Activated naive CD4-positive, alpha-beta T cell treated with anti-CD3 and anti-CD28 coated beads, Interleukin-2, amount 50 U/mL, for 24 hours (primary cell): ENCODE measurements at regions not wholly inside any gene's neighbourhood (a gene's known extent, or its start where the extent isn't known, plus 50 kb on each side); places are given as distances from the start of the nearest gene placed in this dataset.

ENCODE experiments used
- H3K27ac Mint-ChIP-seq: one replicate; pipeline ENCODE4 v1.8.0; 2021; ENCODE audit warnings: mild to moderate bottlenecking, mixed read lengths
- H3K27me3 Mint-ChIP-seq: one replicate; pipeline ENCODE4 v1.8.0; 2021; ENCODE audit warnings: mixed read lengths
- H3K36me3 Mint-ChIP-seq: one replicate; pipeline ENCODE4 v1.8.0; 2021; ENCODE audit warnings: mixed read lengths
- H3K4me1 Mint-ChIP-seq: one replicate; pipeline ENCODE4 v1.8.0; 2021; ENCODE audit warnings: mixed read lengths
- H3K4me3 Mint-ChIP-seq: one replicate; pipeline ENCODE4 v1.8.0; 2021; ENCODE audit warnings: mild to moderate bottlenecking, mixed read lengths
- H3K9me3 Mint-ChIP-seq: one replicate; pipeline ENCODE4 v1.8.0; 2021; ENCODE audit warnings: mixed read lengths

DNA sequence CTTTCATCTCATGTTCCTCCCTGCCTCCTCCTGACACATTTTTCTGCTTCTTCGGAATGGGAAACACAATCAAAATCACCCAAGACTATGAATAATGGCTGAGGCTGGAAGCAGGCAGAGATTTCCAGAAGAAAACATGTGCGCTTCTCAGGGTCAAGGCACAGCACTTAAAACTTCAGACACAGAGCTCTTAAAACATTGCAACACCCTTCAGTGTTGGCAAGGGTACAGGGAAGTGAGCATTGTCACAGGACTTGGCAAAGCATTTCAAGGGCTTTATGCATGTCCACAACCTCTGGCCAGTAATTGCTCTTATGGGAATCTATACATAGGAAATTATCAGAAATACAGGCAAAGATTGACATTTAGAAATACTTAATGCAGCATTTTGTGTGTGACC lies 477.6 kb upstream of the KLHL29 start:
- H3K4me3 Mint-ChIP-seq: no peak overlapping the region
- H3K27me3 Mint-ChIP-seq: peaks cover 5% of the 10 kb centered on the region
- H3K27ac Mint-ChIP-seq: no peak overlapping the region
- H3K9me3 Mint-ChIP-seq: no peaks in the 10 kb centered on the region
- no peaks in the 10 kb centered on the region for H3K36me3 Mint-ChIP-seq
- no peaks in the 10 kb centered on the region for H3K4me1 Mint-ChIP-seq

DNA sequence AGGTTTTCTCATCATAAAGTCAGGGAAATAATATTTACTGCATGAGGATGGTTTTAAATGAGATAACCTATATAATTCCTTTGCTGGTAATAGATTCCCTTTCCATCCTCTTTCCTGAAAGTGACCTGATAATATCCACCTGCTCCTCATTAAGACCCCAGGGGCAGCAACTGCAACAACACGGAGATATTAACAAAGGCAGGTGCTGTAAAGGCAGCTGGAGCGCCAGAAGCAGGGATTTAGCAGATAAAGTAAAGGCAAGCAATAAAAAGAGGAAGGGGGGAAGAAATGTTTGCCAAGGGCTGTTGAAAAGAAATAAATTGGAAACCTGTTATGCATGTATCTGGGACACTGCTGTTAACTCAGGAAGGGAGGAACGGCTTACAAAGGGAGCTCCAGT lies 472.6 kb upstream of the KLHL29 start:
- Mint-ChIP-seq H3K27ac (no peak overlapping the region), H3K4me3 (no peak overlapping the region), H3K27me3 (peaks cover 7% of the 10 kb centered on the region), H3K9me3 (peaks cover 6% of the 10 kb centered on the region), H3K4me1 (no peaks in the 10 kb centered on the region), H3K36me3 (no peaks in the 10 kb centered on the region)

DNA sequence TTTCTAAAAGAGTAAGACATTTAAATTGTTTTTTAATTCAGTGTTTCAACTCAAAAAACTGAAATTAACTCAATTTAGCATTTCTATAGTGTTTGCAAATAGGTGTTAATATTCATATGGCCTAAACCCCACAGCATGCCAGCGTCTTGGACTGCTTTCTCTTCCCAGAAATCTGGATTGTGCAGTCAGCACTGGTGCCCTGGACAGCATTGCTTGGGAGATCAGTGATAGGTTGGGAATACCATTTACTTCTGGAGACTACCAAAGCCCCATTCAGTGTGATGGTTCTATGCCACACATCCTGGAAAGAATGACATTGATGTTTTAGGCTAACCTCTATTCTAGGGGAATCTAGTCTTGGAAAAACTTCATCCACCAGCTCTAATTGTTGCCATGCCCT lies 455.0 kb upstream of the KLHL29 start:
- Mint-ChIP-seq H3K4me3 (no peak overlapping the region), H3K36me3 (no peaks in the 10 kb centered on the region), H3K4me1 (no peaks in the 10 kb centered on the region), H3K9me3 (peaks cover 4% of the 10 kb centered on the region), H3K27me3 (peaks cover 8% of the 10 kb centered on the region), H3K27ac (no peak overlapping the region)

DNA sequence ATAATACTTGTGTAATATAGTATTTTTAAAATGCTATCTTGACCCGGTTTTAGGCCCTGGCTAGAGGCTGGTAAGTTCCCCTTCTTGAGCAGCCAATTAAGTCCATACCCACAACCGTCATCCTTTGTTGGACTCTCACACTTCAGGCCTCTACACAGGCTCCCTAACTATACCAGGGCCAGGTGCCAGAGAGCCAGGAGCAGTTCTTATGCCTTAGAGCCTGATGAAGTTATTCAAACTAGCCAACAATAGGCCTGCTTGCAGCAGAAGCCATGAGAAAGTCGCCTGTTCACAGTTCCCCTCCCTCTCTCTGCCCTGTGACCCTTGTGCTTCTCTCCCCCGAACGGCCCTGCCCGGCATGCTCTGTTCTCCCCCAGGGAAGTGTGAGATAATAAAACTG lies 454.2 kb upstream of the KLHL29 start:
- H3K4me3 Mint-ChIP-seq: no peak overlapping the region
- peaks cover 4% of the 10 kb centered on the region for H3K9me3 Mint-ChIP-seq
- H3K27ac Mint-ChIP-seq: no peak overlapping the region
- H3K36me3 Mint-ChIP-seq: no peaks in the 10 kb centered on the region
- H3K4me1 Mint-ChIP-seq: no peaks in the 10 kb centered on the region
- H3K27me3 Mint-ChIP-seq: peaks cover 7% of the 10 kb centered on the region

DNA sequence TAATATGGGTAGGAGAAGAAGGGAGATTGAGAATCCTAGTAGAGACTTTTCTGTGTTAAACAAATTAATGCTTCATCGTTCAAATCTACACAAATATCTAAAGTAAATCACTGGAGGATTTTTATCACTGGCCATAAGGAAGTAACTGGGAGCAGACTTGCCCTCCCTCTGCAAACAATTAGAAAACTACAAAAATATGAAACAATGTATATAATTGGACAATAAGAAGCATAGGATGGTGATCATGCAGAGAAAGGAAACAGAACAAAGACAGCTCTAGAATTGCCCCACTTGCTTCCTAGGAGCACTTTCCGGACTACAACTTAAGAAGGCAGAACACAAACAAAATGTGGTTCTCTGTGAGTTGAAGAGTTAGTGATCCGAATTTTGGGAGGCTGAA lies 452.7 kb upstream of the KLHL29 start:
- H3K4me3 Mint-ChIP-seq: no peak overlapping the region
- H3K4me1 Mint-ChIP-seq: no peaks in the 10 kb centered on the region

DNA sequence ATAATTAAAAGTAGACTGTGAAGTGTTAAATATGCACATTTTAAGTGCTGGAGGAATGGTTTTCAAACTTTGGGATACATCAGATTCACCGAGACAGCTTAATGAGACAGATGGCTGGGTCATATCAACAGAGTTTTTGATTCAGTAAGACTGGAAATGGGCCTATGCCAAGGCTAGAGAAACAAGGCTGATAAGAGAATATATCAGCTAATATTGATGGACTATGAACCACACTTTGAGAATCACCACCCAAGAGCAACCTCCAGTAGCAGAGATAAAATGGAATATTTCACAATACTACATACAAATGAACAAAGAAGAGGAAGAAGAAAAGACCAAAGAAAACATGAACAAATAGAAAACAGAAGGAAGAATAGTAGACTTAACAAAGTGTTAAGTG lies 450.2 kb upstream of the KLHL29 start:
- H3K27me3 Mint-ChIP-seq: peaks cover 4% of the 10 kb centered on the region
- H3K4me1 Mint-ChIP-seq: no peaks in the 10 kb centered on the region

More for the DNA sequence above, 452.7 kb upstream of the KLHL29 start:
- no peaks in the 10 kb centered on the region for H3K36me3 Mint-ChIP-seq
- H3K9me3 Mint-ChIP-seq: peaks cover 4% of the 10 kb centered on the region
- peaks cover 7% of the 10 kb centered on the region for H3K27me3 Mint-ChIP-seq
- H3K27ac Mint-ChIP-seq: no peak overlapping the region

DNA sequence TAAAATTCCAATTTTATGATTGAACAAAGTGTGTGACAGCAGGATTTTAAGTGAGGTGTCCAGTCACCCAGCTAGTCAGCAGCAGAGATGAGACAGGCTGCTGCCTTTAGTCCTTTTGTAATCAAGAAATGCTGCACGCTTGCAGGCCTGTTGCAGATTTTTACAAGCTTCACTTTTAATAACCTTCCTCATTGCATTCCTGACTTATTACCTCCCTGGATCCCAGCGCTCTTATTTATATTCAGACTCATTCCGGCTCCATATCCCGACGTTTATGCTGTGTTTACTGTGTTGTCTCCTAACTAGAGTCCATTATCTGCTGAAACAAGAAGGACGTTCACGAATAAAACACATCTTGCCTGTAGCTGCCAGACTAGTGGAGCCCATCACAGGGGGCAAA lies 442.5 kb upstream of the KLHL29 start:
- no peak overlapping the region for H3K27ac Mint-ChIP-seq

More for the DNA sequence above, 450.2 kb upstream of the KLHL29 start:
- Mint-ChIP-seq H3K27ac (no peak overlapping the region), H3K36me3 (no peaks in the 10 kb centered on the region), H3K4me3 (no peak overlapping the region), H3K9me3 (no peaks in the 10 kb centered on the region)

DNA sequence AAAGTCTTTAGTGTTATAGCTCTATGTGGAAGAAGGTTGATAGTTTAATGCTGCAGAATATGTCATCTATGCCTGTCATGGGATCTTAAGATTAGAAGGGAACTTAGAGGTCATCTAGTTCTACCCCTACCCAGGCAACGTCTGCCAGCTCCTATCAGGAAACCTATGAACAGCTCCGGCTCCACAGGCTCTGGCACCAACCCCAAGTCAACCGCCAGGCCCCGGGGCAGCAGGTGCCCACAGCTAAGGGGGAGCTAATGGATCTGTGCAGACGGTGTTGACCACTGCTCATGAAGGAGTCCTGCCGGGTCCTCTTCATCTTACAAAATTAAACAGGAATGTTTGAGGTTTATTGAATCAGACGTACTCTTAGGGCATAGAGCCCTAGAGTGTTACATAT lies 440.8 kb upstream of the KLHL29 start:
- no peaks in the 10 kb centered on the region for H3K4me1 Mint-ChIP-seq

More for the DNA sequence above, 442.5 kb upstream of the KLHL29 start:
- Mint-ChIP-seq H3K4me1 (no peaks in the 10 kb centered on the region), H3K36me3 (no peaks in the 10 kb centered on the region), H3K27me3 (no peaks in the 10 kb centered on the region), H3K4me3 (no peak overlapping the region), H3K9me3 (no peaks in the 10 kb centered on the region)

DNA sequence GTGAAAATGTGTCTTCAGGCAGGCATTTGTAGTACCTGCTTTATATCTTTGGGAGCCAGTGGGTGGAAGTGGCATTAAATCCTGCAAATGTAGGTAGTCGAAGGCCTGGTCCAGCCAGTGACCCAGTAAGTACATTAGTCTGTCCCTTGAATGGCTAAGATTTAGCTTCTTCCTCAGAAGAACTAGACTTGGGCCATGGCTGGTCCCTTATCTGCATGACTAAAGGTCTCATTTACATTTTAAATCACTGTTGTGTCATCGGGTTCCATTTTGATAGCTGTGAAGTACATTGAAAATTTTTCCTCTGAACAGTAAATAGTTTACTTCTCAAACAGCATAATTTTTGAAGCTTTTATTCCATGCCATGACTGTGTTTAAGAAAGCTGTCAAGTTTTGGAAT lies 438.4 kb upstream of the KLHL29 start:
- H3K9me3 Mint-ChIP-seq: no peaks in the 10 kb centered on the region
- no peaks in the 10 kb centered on the region for H3K4me1 Mint-ChIP-seq
- no peak overlapping the region for H3K27ac Mint-ChIP-seq
- peaks cover 2% of the 10 kb centered on the region for H3K27me3 Mint-ChIP-seq
- H3K4me3 Mint-ChIP-seq: no peak overlapping the region
- H3K36me3 Mint-ChIP-seq: no peaks in the 10 kb centered on the region

More for the DNA sequence above, 440.8 kb upstream of the KLHL29 start:
- no peaks in the 10 kb centered on the region for H3K36me3 Mint-ChIP-seq
- H3K4me3 Mint-ChIP-seq: no peak overlapping the region
- H3K9me3 Mint-ChIP-seq: no peaks in the 10 kb centered on the region
- peaks cover 2% of the 10 kb centered on the region for H3K27me3 Mint-ChIP-seq
- no peak overlapping the region for H3K27ac Mint-ChIP-seq

DNA sequence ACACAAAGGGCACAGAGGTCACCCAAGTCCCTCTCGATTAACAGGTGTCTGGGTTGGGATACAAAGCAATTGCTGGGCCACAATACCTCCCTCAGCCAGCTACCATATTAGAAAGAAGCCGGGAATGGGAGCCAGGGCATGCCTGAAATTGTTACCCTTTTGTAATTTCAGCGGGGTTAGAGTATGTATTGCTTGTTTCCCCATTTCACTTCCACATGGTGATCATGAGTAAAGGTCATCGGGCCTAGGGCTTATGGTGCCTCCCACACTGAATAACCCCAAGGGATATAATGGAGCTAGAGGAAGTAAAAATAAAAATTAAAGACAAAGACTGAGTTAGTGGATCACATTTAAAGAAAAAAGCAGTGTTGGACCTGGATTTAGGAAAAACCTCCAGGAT lies 437.2 kb upstream of the KLHL29 start:
- peaks cover 2% of the 10 kb centered on the region for H3K27me3 Mint-ChIP-seq
- no peak overlapping the region for H3K4me3 Mint-ChIP-seq

DNA sequence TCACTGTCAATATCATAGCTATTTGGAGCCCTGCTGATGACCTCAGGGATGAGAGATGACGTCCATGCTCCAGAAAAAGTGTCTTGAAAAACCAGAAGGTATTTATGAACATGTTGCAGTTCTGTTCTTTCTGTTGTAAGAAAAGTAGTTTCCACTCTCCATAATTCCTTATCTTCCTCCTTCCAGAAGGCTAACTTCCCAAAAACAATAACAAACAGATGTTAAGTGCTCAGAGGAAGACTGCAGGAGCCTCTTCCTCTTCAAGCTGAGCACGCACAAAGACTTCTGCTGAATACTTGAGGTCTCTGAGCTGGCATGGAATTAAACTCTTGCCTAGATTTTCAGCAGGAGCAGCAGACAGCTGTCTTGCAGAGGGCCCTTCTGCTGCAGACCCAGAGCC lies 434.5 kb upstream of the KLHL29 start:
- Mint-ChIP-seq H3K4me3 (no peak overlapping the region), H3K27me3 (peaks cover 2% of the 10 kb centered on the region), H3K4me1 (no peaks in the 10 kb centered on the region), H3K36me3 (no peaks in the 10 kb centered on the region), H3K9me3 (no peaks in the 10 kb centered on the region), H3K27ac (no peak overlapping the region)

More for the DNA sequence above, 437.2 kb upstream of the KLHL29 start:
- no peaks in the 10 kb centered on the region for H3K9me3 Mint-ChIP-seq
- H3K36me3 Mint-ChIP-seq: no peaks in the 10 kb centered on the region
- no peak overlapping the region for H3K27ac Mint-ChIP-seq
- no peaks in the 10 kb centered on the region for H3K4me1 Mint-ChIP-seq

DNA sequence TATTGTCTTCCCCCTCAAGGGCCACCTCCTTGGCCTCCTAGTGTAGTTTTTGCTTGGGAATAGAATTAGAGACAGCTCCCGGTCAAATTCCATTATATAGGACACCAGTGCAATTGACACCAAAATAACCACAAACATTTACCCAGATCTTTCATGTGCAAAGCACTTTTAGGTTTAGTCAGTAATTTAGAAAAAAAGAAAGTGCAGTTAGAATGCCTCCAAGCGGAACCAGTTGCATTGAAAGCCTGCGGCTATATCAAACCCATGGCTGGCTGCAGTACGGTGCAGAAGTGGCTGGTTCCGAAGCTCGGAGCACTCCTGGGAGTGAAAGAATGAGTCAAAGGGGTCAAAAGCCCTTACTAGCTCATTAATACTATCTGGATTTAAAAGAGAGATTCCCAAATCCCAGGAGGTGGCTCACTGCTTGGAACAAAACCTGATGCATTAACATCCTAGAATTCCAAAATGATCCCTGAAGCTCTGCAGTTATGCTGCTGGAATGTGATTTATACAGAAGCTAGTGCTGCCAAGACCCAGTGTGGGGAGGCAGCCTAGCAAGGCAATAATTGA lies 432.2 kb upstream of the KLHL29 start:
- H3K4me1 Mint-ChIP-seq: no peaks in the 10 kb centered on the region
- peaks cover 2% of the 10 kb centered on the region for H3K27me3 Mint-ChIP-seq
- no peak overlapping the region for H3K27ac Mint-ChIP-seq
- H3K9me3 Mint-ChIP-seq: no peaks in the 10 kb centered on the region
- no peak overlapping the region for H3K4me3 Mint-ChIP-seq
- H3K36me3 Mint-ChIP-seq: no peaks in the 10 kb centered on the region

DNA sequence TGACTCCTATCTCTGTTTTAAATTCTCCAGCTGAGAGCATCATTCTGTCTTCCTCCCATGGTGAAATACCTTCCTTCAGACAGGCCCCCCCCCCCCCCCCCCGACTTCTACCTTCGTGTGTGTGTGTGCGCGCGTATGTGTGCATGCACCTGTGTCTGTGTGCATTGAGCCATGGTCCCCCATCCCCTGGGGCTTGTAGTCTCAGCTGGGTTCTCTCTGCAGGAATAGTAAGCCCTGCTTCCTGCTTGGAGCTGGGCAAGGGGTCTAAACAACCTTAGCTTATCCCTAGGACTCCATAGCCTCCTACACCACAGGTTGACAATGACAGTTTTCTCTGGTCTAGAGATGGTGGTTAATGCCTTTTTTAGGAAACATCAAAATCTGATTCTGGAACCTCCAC lies 427.5 kb upstream of the KLHL29 start:
- no peak overlapping the region for H3K4me3 Mint-ChIP-seq
- no peaks in the 10 kb centered on the region for H3K9me3 Mint-ChIP-seq
- peaks cover 1% of the 10 kb centered on the region for H3K27me3 Mint-ChIP-seq
- no peaks in the 10 kb centered on the region for H3K36me3 Mint-ChIP-seq
- no peaks in the 10 kb centered on the region for H3K4me1 Mint-ChIP-seq
- no peak overlapping the region for H3K27ac Mint-ChIP-seq

DNA sequence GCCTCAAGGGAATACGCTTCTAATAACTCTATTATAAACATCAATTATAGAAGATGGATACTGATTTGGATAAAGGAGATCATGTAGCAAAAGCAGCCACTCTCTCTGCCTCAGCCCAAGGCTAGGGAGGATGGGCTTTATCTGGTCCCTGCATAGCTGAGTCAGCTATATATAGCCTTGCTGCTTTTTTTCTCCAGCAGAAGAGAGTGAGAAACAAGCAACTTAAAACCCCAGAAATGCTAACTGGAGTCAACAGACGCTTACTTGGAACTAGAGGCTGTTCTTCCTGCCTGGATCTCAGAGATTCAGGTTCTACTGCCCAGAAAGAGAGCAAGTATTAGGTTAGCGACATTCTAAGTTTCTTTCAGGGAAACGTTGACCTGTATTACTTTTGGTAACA lies 426.7 kb upstream of the KLHL29 start:
- Mint-ChIP-seq H3K27me3 (peaks cover 1% of the 10 kb centered on the region), H3K9me3 (no peaks in the 10 kb centered on the region), H3K4me1 (no peaks in the 10 kb centered on the region), H3K36me3 (no peaks in the 10 kb centered on the region), H3K27ac (no peak overlapping the region), H3K4me3 (no peak overlapping the region)

DNA sequence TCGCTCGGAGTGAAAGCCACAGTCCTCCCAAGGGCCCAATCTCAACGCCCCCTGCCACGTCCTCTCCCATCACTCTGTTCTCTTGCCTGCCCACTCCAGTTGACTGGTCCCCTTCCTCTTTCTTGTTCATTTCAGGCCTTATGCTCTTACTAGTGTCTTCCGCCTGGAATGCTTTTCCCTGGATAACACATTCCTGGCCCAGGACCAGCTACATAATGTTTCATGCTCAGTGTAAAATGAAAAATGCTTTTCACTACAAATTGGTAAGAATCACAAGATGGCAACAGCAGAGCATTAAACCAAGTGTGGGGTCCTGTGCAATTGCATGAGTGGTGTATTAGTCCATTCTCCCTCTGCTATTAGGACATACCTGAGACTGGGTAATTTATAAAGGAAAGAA lies 417.2 kb upstream of the KLHL29 start:
- H3K4me1 Mint-ChIP-seq: no peaks in the 10 kb centered on the region
- no peaks in the 10 kb centered on the region for H3K9me3 Mint-ChIP-seq
- no peaks in the 10 kb centered on the region for H3K36me3 Mint-ChIP-seq
- H3K27ac Mint-ChIP-seq: no peak overlapping the region
- no peak overlapping the region for H3K4me3 Mint-ChIP-seq
- peaks cover 6% of the 10 kb centered on the region for H3K27me3 Mint-ChIP-seq

DNA sequence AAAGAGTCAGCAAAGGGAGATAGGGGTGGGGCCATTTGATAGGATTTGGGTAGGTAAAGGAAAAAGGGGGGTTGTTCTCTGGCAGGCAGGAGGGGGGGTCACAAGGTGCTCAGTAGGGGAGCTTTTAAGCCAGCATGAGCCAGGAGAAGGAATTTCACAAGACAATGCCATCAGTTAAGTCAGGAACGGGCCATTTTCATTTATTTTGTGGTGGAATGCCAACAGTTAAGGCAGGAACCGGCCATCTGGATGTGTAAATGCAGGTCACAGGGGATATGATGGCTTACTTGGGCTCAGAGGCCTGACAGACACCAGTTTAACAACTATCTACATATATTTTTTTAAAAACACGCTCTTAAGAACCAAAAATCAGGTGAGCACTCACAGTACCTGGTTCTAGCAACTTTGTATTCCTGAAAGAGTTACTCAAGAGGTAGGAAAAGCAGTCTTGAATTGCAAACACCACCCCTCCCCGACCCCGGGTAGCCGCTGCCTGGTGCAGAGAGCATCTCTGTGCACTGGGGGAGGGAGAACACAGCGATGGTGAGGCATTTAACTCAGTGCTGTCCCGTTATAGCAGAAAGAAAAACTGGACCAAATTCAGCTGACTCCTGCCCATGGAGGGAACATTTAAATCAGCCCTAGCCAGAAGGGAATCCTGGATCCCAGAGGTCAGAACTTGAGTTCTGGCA lies 414.5 kb upstream of the KLHL29 start:
- H3K36me3 Mint-ChIP-seq: no peaks in the 10 kb centered on the region
- no peaks in the 10 kb centered on the region for H3K4me1 Mint-ChIP-seq
- H3K27ac Mint-ChIP-seq: no peak overlapping the region
- H3K9me3 Mint-ChIP-seq: no peaks in the 10 kb centered on the region
- peaks cover 6% of the 10 kb centered on the region for H3K27me3 Mint-ChIP-seq
- H3K4me3 Mint-ChIP-seq: no peak overlapping the region

DNA sequence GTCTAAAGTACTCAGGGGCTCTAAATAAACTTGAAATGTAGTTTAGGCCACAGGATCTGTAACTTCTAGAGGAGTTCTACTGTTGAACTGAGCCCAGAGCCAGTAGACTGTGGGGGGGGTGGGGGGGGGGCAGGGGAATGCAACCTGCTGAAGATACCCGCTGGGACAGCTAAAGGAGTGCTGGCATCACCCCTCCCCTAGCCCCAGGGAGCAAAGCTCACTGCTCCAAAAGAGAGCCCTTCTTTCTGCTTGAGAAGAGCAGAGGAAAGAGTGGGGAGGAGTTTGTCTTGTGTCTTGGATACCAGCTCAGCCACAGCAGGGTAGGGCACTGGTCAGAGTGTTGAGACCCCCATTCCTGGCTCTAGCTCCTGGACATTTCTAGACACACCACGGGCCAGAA lies 414.0 kb upstream of the KLHL29 start:
- H3K27me3 Mint-ChIP-seq: peaks cover 6% of the 10 kb centered on the region
- H3K4me3 Mint-ChIP-seq: no peak overlapping the region
- H3K9me3 Mint-ChIP-seq: no peaks in the 10 kb centered on the region
- H3K36me3 Mint-ChIP-seq: no peaks in the 10 kb centered on the region
- no peak overlapping the region for H3K27ac Mint-ChIP-seq
- no peaks in the 10 kb centered on the region for H3K4me1 Mint-ChIP-seq
